SK-N-SH treated with all-trans-retinoic acid at 6 μM for 48 hours (cell line): ENCODE measurements at regions not wholly inside any gene's neighbourhood (a gene's known extent, or its start where the extent isn't known, plus 50 kb on each side); places are given as distances from the start of the nearest gene placed in this dataset.

Experiments used
- ATAC-seq: fragments of 200-7000 bp; cut with Tn5 transposase; 3 replicates; pipeline ENCODE4 v1.9.1; 2020; ENCODE audit warnings: mild to moderate bottlenecking, moderate library complexity
- ARNTL ChIP-seq: fragments of 450-650 bp; formaldehyde crosslinking; IDR thresholded peaks from 2 replicates; pipeline ENCODE4 v1.5.0; 2020; ENCODE audit warnings: low read depth, mild to moderate bottlenecking, moderate library complexity, borderline replicate concordance
- CREB5 ChIP-seq: fragments of 250-450 bp; sonication (Bioruptor Pico); IDR thresholded peaks from 2 replicates; pipeline ENCODE4 v1.5.1; 2020; ENCODE audit warnings: low read depth, mild to moderate bottlenecking, moderate library complexity
- CSDC2 ChIP-seq: fragments of 250-450 bp; sonication (Bioruptor Pico); IDR thresholded peaks from 2 replicates; pipeline ENCODE4 v1.5.0; 2020; ENCODE audit warnings: mild to moderate bottlenecking, moderate library complexity
- ESRRG ChIP-seq: fragments of 250-450 bp; sonication (Bioruptor Pico); IDR thresholded peaks from 2 replicates; pipeline ENCODE4 v1.6.1; 2021; ENCODE audit warnings: mild to moderate bottlenecking
- GLIS3 ChIP-seq: fragments of 250-450 bp; sonication (Bioruptor Pico); IDR thresholded peaks from 2 replicates; pipeline ENCODE4 v1.5.0; 2020; ENCODE audit warnings: mild to moderate bottlenecking, moderate library complexity
- ISL1 ChIP-seq: fragments of 250-450 bp; sonication (Bioruptor Pico); IDR thresholded peaks from 2 replicates; pipeline ENCODE4 v2.1.2; 2022; ENCODE audit warnings: mild to moderate bottlenecking, moderate library complexity
- OSR1 ChIP-seq: fragments of 250-450 bp; sonication (Bioruptor Pico); IDR thresholded peaks from 2 replicates; pipeline ENCODE4 v1.8.0; 2022; ENCODE audit warnings: moderate library complexity, mild to moderate bottlenecking, inconsistent platforms
- RARB ChIP-seq: fragments of 250-450 bp; sonication (Bioruptor Pico); IDR thresholded peaks from 2 replicates; pipeline ENCODE4 v1.8.0; 2021; ENCODE audit warnings: mild to moderate bottlenecking, moderate library complexity
- SNAI2 ChIP-seq: fragments of 250-450 bp; sonication (Bioruptor Pico); IDR thresholded peaks from 2 replicates; pipeline ENCODE4 v1.5.0; 2020; ENCODE audit warnings: mild to moderate bottlenecking, moderate library complexity
- TCF4 ChIP-seq: fragments of 250-450 bp; sonication (Bioruptor Pico); IDR thresholded peaks from 2 replicates; pipeline ENCODE4 v1.8.0; 2021; ENCODE audit warnings: mild to moderate bottlenecking, moderate library complexity, borderline replicate concordance
- TOX ChIP-seq: fragments of 250-450 bp; sonication (Bioruptor Pico); IDR thresholded peaks from 2 replicates; pipeline ENCODE4 v1.8.0; 2021; ENCODE audit warnings: mild to moderate bottlenecking, moderate library complexity, borderline replicate concordance
- ZC3H10 ChIP-seq: fragments of 250-450 bp; sonication (Bioruptor Pico); IDR thresholded peaks from 2 replicates; pipeline ENCODE4 v1.5.1; 2021; ENCODE audit warnings: mild to moderate bottlenecking, moderate library complexity
- ZFP3 ChIP-seq: fragments of 250-450 bp; sonication (Bioruptor Pico); IDR thresholded peaks from 2 replicates; pipeline ENCODE4 v1.5.0; 2020; ENCODE audit warnings: mild to moderate bottlenecking, moderate library complexity
- ZFP30 ChIP-seq: fragments of 450-650 bp; formaldehyde crosslinking; IDR thresholded peaks from 2 replicates; pipeline ENCODE4 v1.5.0; 2022; ENCODE audit warnings: mild to moderate bottlenecking, moderate library complexity
- ZNF565 ChIP-seq: fragments of 450-650 bp; formaldehyde crosslinking; conservative IDR thresholded peaks from 2 replicates; pipeline ENCODE4 v1.5.0; 2020; ENCODE audit warnings: low read depth, mild to moderate bottlenecking, moderate library complexity
- ZNF70 ChIP-seq: fragments of 450-650 bp; formaldehyde crosslinking; IDR thresholded peaks from 2 replicates; pipeline ENCODE4 v1.5.0; 2020; ENCODE audit warnings: mild to moderate bottlenecking, moderate library complexity
- ZNF8 ChIP-seq: fragments of 450-650 bp; formaldehyde crosslinking; IDR thresholded peaks from 2 replicates; pipeline ENCODE4 v1.5.0; 2020; ENCODE audit warnings: mild to moderate bottlenecking, moderate library complexity
- TF ChIP-seq, protein P1 (sequence below): fragments of 250-450 bp; sonication (Bioruptor Pico); IDR thresholded peaks from 2 replicates; pipeline ENCODE4 v1.5.0; 2020; ENCODE audit warnings: mild to moderate bottlenecking, moderate library complexity
- TF ChIP-seq, protein P2 (sequence below): fragments of 250-450 bp; sonication (Bioruptor Pico); IDR thresholded peaks from 2 replicates; pipeline ENCODE4 v1.8.0; 2021; ENCODE audit warnings: low read depth, mild to moderate bottlenecking, moderate library complexity, borderline replicate concordance
- TF ChIP-seq, protein P3 (sequence below): fragments of 250-450 bp; sonication (Bioruptor Pico); IDR thresholded peaks from 2 replicates; pipeline ENCODE4 v1.5.1; 2021; ENCODE audit warnings: mild to moderate bottlenecking, moderate library complexity

- TF ChIP-seq CREB5 (CRISPR knock-in tag) (no peak), TCF4 (no peak)
Observed at GRCh38 chrX:3184176-3184930, 143.1 kb downstream of the ARSF start (continued).

- ATAC-seq, result no peak
Observed at GRCh38 chrX:3181846-3182245, 140.6 kb downstream of the ARSF start.

DNA sequence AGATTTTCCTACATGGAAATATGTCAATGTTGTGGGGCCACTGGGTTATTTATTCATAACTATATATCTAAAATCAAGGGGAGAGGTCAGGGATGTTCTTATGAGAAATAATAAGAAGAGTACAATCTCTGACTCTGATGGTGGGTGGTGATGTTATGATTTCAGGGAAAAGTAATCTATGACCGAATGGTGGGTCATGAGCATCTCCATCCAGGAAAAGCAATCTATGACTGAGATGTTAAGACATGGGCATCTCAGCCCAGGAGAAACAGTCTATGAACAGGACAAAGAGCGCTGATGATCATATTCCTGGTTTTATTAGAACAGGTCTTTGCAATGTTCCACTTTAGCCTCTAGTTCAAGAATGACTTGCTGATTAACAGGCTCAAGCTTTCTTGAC is 137.1 kb downstream of the ARSF start:
- TF ChIP-seq ZNF565 (CRISPR knock-in tag), result no peak
- no peak for TF ChIP-seq RARB (CRISPR knock-in tag)
- TF ChIP-seq, protein P1, sequence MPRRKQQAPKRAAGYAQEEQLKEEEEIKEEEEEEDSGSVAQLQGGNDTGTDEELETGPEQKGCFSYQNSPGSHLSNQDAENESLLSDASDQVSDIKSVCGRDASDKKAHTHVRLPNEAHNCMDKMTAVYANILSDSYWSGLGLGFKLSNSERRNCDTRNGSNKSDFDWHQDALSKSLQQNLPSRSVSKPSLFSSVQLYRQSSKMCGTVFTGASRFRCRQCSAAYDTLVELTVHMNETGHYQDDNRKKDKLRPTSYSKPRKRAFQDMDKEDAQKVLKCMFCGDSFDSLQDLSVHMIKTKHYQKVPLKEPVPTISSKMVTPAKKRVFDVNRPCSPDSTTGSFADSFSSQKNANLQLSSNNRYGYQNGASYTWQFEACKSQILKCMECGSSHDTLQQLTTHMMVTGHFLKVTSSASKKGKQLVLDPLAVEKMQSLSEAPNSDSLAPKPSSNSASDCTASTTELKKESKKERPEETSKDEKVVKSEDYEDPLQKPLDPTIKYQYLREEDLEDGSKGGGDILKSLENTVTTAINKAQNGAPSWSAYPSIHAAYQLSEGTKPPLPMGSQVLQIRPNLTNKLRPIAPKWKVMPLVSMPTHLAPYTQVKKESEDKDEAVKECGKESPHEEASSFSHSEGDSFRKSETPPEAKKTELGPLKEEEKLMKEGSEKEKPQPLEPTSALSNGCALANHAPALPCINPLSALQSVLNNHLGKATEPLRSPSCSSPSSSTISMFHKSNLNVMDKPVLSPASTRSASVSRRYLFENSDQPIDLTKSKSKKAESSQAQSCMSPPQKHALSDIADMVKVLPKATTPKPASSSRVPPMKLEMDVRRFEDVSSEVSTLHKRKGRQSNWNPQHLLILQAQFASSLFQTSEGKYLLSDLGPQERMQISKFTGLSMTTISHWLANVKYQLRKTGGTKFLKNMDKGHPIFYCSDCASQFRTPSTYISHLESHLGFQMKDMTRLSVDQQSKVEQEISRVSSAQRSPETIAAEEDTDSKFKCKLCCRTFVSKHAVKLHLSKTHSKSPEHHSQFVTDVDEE (CRISPR knock-in tag), result no peak
- no peak for TF ChIP-seq OSR1 (CRISPR knock-in tag)
- no peak for TF ChIP-seq CSDC2 (CRISPR knock-in tag)
- TF ChIP-seq, all 23 proteins: peak for 0
- no peak for ATAC-seq

More at GRCh38 chrX:3181846-3182245, 140.6 kb downstream of the ARSF start:
- TF ChIP-seq GLIS3 (CRISPR knock-in tag) (no peak), ZFP3 (CRISPR knock-in tag) (no peak), TCF4 (no peak), ZFP30 (CRISPR knock-in tag) (no peak), ISL1 (CRISPR knock-in tag) (no peak), ZNF70 (CRISPR knock-in tag) (no peak), ZNF565 (CRISPR knock-in tag) (no peak), ZNF8 (CRISPR knock-in tag) (no peak), ZC3H10 (CRISPR knock-in tag) (no peak), TOX (CRISPR knock-in tag) (no peak)
- TF ChIP-seq, protein P2, sequence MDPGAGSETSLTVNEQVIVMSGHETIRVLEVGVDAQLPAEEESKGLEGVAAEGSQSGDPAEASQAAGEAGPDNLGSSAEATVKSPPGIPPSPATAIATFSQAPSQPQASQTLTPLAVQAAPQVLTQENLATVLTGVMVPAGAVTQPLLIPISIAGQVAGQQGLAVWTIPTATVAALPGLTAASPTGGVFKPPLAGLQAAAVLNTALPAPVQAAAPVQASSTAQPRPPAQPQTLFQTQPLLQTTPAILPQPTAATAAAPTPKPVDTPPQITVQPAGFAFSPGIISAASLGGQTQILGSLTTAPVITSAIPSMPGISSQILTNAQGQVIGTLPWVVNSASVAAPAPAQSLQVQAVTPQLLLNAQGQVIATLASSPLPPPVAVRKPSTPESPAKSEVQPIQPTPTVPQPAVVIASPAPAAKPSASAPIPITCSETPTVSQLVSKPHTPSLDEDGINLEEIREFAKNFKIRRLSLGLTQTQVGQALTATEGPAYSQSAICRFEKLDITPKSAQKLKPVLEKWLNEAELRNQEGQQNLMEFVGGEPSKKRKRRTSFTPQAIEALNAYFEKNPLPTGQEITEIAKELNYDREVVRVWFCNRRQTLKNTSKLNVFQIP (CRISPR knock-in tag), result no peak
- TF ChIP-seq, protein P3, sequence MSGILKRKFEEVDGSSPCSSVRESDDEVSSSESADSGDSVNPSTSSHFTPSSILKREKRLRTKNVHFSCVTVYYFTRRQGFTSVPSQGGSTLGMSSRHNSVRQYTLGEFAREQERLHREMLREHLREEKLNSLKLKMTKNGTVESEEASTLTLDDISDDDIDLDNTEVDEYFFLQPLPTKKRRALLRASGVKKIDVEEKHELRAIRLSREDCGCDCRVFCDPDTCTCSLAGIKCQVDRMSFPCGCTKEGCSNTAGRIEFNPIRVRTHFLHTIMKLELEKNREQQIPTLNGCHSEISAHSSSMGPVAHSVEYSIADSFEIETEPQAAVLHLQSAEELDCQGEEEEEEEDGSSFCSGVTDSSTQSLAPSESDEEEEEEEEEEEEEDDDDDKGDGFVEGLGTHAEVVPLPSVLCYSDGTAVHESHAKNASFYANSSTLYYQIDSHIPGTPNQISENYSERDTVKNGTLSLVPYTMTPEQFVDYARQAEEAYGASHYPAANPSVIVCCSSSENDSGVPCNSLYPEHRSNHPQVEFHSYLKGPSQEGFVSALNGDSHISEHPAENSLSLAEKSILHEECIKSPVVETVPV (CRISPR knock-in tag), result no peak

DNA sequence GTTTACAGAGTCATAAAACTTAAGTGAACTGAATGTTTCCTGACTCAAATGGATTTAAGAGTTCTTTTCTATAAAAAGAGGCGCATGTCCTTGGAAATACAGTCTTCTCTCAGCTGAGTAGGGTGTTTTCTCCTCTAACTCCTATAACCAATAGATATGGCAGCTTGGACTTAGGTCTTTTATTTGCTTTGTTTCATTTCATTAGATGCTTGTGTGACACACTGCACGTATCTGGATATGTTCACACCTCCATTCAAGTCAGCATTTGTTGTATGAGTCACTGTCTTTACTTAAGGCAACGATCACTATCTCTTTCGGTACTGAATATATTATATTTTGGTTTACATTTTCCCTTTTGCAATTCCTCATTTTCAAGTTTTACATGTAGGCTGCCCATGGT is 136.6 kb downstream of the ARSF start:
- TF ChIP-seq ARNTL, result no peak
- no peak for ATAC-seq

DNA sequence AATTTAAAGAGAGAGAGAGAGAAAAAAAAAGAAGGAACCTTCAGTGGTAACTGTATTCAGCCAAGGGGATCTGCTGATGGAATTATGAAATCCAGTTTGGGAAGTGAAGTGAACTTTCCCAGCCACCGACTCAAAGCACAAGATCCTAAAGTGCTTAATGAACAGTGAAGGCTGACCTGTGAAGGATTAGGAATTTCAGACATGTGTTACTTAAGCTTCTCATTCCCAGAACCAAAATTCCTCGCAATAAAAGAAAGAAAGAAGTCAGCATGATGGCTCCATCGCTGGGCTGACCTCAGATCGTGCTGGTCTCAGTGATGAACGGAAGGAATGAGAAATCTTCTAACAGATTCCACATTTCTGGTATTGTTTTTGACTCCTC is 135.2 kb downstream of the ARSF start:
- ATAC-seq, result peak; percentile 25; the same call in 1 of the 3 replicates
- TF ChIP-seq CREB5 (CRISPR knock-in tag), result no peak
- no peak for TF ChIP-seq ZNF70 (CRISPR knock-in tag)
- no peak for TF ChIP-seq SNAI2 (CRISPR knock-in tag)
- TF ChIP-seq ESRRG (CRISPR knock-in tag), result no peak
- TF ChIP-seq ARNTL, result no peak
- no peak for TF ChIP-seq ZNF565 (CRISPR knock-in tag)
- no peak for TF ChIP-seq ZC3H10 (CRISPR knock-in tag)
- TF ChIP-seq, protein P1 (CRISPR knock-in tag), result no peak
- no peak for TF ChIP-seq TOX (CRISPR knock-in tag)
- TF ChIP-seq, protein P2 (CRISPR knock-in tag), result no peak
- no peak for TF ChIP-seq GLIS3 (CRISPR knock-in tag)
- no peak for TF ChIP-seq OSR1 (CRISPR knock-in tag)
- no peak for TF ChIP-seq ZFP30 (CRISPR knock-in tag)
- no peak for TF ChIP-seq ISL1 (CRISPR knock-in tag)
